A673 (cell line): ENCODE measurements at regions not wholly inside any gene's neighbourhood (a gene's known extent, or its start where the extent isn't known, plus 50 kb on each side); places are given as distances from the start of the nearest gene placed in this dataset.

Experiments used
- EZH2 ChIP-seq: fragments of 200-600 bp; sonication (generic); IDR thresholded peaks from 2 replicates; pipeline ENCODE4 v1.6.1; 2017; ENCODE audit warnings: borderline replicate concordance, low read depth, mild to moderate bottlenecking, mixed read lengths, antibody characterized with exemption, low read length; ENCODE audit not compliant: poor library complexity, severe bottlenecking
- TF ChIP-seq, protein P1 (sequence below): fragments of 300-800, 200-600 bp; sonication (generic); conservative IDR thresholded peaks from 2 replicates; pipeline ENCODE4 v1.5.1; 2017; ENCODE audit warnings: low read depth, mild to moderate bottlenecking, antibody characterized with exemption, low read length, moderate library complexity, mixed read lengths

DNA sequence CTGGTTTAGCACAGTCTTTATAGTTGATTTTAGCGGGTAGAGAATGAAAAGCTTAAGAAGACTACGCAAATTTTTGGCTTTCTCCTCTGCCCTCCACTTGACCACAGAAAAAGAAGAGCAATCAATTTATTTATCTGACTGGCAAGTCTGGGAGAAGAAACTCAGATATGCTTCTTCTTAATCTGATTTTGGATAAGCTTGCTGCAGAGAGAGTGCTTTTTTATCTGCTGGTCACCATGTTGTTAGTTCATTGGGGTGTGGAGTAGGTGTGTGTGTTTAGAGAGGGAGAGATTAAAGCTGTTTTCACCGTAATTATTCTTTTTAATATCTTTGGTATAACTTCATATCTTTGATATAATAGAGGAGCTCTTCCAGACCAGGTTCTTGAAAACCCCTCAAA is 471.4 kb upstream of the SLC10A2 start:
- TF ChIP-seq EZH2: no peak
- TF ChIP-seq, protein P1, sequence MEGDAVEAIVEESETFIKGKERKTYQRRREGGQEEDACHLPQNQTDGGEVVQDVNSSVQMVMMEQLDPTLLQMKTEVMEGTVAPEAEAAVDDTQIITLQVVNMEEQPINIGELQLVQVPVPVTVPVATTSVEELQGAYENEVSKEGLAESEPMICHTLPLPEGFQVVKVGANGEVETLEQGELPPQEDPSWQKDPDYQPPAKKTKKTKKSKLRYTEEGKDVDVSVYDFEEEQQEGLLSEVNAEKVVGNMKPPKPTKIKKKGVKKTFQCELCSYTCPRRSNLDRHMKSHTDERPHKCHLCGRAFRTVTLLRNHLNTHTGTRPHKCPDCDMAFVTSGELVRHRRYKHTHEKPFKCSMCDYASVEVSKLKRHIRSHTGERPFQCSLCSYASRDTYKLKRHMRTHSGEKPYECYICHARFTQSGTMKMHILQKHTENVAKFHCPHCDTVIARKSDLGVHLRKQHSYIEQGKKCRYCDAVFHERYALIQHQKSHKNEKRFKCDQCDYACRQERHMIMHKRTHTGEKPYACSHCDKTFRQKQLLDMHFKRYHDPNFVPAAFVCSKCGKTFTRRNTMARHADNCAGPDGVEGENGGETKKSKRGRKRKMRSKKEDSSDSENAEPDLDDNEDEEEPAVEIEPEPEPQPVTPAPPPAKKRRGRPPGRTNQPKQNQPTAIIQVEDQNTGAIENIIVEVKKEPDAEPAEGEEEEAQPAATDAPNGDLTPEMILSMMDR: no peak
